ENCODE measurements at regions not wholly inside any gene's neighbourhood (a gene's known extent, or its start where the extent isn't known, plus 50 kb on each side); places are given as distances from the start of the nearest gene placed in this dataset.
"Not testable (repeated sequence)": the region's sequence is repeated elsewhere in the genome, so short reads cannot be mapped to it uniquely, and the experiment has no call there.

- H3K4me3 ChIP-seq: no peak overlapping the region
- no peaks in the 10 kb centered on the region for H3K27me3 ChIP-seq
- intact Hi-C loops (cut with DNase I): no loop called here
- H3K4me1 ChIP-seq: no peaks in the 10 kb centered on the region
- WGBS: 67% methylated on average over 13 of the region's 13 CpGs
- no peak overlapping the region for H3K27ac ChIP-seq (replicated peaks in 1 of 4)
- peak; percentile 86 for DNase-seq (ENCODE audit: extremely low spot score)
- TF ChIP-seq POLR2A (IDR thresholded peaks at IDR 0.05; ENCODE audit: low read depth) (no peak), CTCF (IDR thresholded peaks at IDR 0.05) (no peak)
- no peaks in the 10 kb centered on the region for H3K36me3 ChIP-seq
- H3K9me3 ChIP-seq: no peaks in the 10 kb centered on the region
Observed at GRCh38 chr5:6107675-6108539, 270.4 kb downstream of the MED10 start.

GRCh38 chr5:6106756-6107155 is 271.6 kb downstream of the MED10 start:
- H3K27ac ChIP-seq (replicated peaks in 1 of 4): no peak overlapping the region
- intact Hi-C loops (cut with DNase I): no loop called here
- TF ChIP-seq CTCF (IDR thresholded peaks at IDR 0.05) (no peak), POLR2AphosphoS5 (IDR thresholded peaks at IDR 0.05) (no peak), POLR2A (IDR thresholded peaks at IDR 0.05; ENCODE audit: low read depth) (no peak), EP300 (IDR thresholded peaks at IDR 0.05) (no peak)
- DNase-seq (ENCODE audit: extremely low spot score): peak; percentile 57
- no peaks in the 10 kb centered on the region for H3K9me3 ChIP-seq
- H3K4me1 ChIP-seq: no peaks in the 10 kb centered on the region
- H3K4me3 ChIP-seq: no peak overlapping the region
- H3K36me3 ChIP-seq: no peaks in the 10 kb centered on the region
- no peaks in the 10 kb centered on the region for H3K27me3 ChIP-seq
- WGBS: 90% methylated on average over 6 of the region's 6 CpGs

- Histone ChIP-seq H3K27me3 (no peaks in the 10 kb centered on the region), H3K4me1 (no peaks in the 10 kb centered on the region), H3K9me3 (no peaks in the 10 kb centered on the region), H3K4me3 (no peak overlapping the region), H3K27ac (replicated peaks in 1 of 4) (no peak overlapping the region), H3K36me3 (no peaks in the 10 kb centered on the region)
- intact Hi-C loops (cut with DNase I): no loop called here
- WGBS: 90% methylated on average over 3 of the region's 4 CpGs
- DNase-seq (ENCODE audit: extremely low spot score): no peak
- TF ChIP-seq POLR2A (IDR thresholded peaks at IDR 0.05; ENCODE audit: low read depth) (no peak), CTCF (IDR thresholded peaks at IDR 0.05) (no peak), EP300 (IDR thresholded peaks at IDR 0.05) (no peak), POLR2AphosphoS5 (IDR thresholded peaks at IDR 0.05) (no peak)
Observed at GRCh38 chr5:6105320-6105719, 273.0 kb downstream of the MED10 start.

GRCh38 chr5:6096101-6096500 is 282.2 kb downstream of the MED10 start:
- 40% methylated on average over 3 of the region's 3 CpGs for WGBS
- Histone ChIP-seq H3K9me3 (no peaks in the 10 kb centered on the region), H3K4me3 (no peak overlapping the region), H3K36me3 (no peaks in the 10 kb centered on the region), H3K4me1 (no peaks in the 10 kb centered on the region), H3K27me3 (no peaks in the 10 kb centered on the region), H3K27ac (replicated peaks in 1 of 4) (no peak overlapping the region)
- intact Hi-C loops (cut with DNase I): no loop called here
- TF ChIP-seq POLR2AphosphoS5 (IDR thresholded peaks at IDR 0.05): no peak
- TF ChIP-seq EP300 (IDR thresholded peaks at IDR 0.05): no peak
- DNase-seq (ENCODE audit: extremely low spot score): no peak

DNA sequence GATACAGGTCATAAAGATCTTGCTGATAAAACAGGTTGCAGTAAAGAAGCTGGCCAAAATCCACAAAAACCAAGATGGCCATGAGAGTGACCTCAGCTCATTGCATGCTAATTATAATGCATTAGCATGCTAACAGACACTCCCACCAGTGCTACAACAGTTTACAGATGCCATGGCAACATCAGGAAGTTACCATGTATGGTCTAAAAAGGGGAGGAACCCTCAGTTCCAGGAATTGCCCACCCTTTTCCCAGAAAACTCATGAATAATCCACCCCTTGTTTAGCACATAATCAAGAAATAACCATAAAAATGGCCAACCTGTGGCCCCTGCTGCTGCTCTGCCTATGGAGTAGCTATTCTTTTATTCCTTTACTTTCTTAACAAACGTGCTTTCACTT is 284.2 kb downstream of the MED10 start:
- H3K27me3 ChIP-seq; H3K36me3 ChIP-seq; H3K9me3 ChIP-seq; H3K27ac ChIP-seq (replicated peaks in 1 of 4); DNase-seq (ENCODE audit: extremely low spot score); intact Hi-C loops (cut with DNase I); H3K4me3 ChIP-seq; H3K4me1 ChIP-seq: not testable (repeated sequence)
- WGBS: 53% methylated on average over 1 of the region's 1 CpG

GRCh38 chr5:6090838-6091237 is 287.5 kb downstream of the MED10 start:
- 100% methylated on average over 1 of the region's 1 CpG for WGBS
- H3K36me3 ChIP-seq: no peaks in the 10 kb centered on the region
- no peak overlapping the region for H3K27ac ChIP-seq (replicated peaks in 1 of 4)
- no peaks in the 10 kb centered on the region for H3K27me3 ChIP-seq
- no peak for DNase-seq (ENCODE audit: extremely low spot score)
- TF ChIP-seq EP300 (IDR thresholded peaks at IDR 0.05) (no peak), POLR2A (IDR thresholded peaks at IDR 0.05; ENCODE audit: low read depth) (no peak), CTCF (IDR thresholded peaks at IDR 0.05) (no peak), POLR2AphosphoS5 (IDR thresholded peaks at IDR 0.05) (no peak)
- intact Hi-C loops (cut with DNase I): no loop called here
- H3K4me3 ChIP-seq: no peak overlapping the region
- H3K9me3 ChIP-seq: no peaks in the 10 kb centered on the region
- H3K4me1 ChIP-seq: no peaks in the 10 kb centered on the region
